C4-2B (cell line): ENCODE measurements at regions not wholly inside any gene's neighbourhood (a gene's known extent, or its start where the extent isn't known, plus 50 kb on each side); places are given as distances from the start of the nearest gene placed in this dataset.

Experiments
- ZFX ChIP-seq: fragments of 450-650 bp; IDR thresholded peaks from 2 replicates; pipeline ENCODE4 v1.6.1; 2017
- TF ChIP-seq, protein P1 (sequence below): fragments of 450-650 bp; conservative IDR thresholded peaks from 2 replicates; pipeline ENCODE4 v1.5.1; 2017; ENCODE audit warnings: mild to moderate bottlenecking

DNA sequence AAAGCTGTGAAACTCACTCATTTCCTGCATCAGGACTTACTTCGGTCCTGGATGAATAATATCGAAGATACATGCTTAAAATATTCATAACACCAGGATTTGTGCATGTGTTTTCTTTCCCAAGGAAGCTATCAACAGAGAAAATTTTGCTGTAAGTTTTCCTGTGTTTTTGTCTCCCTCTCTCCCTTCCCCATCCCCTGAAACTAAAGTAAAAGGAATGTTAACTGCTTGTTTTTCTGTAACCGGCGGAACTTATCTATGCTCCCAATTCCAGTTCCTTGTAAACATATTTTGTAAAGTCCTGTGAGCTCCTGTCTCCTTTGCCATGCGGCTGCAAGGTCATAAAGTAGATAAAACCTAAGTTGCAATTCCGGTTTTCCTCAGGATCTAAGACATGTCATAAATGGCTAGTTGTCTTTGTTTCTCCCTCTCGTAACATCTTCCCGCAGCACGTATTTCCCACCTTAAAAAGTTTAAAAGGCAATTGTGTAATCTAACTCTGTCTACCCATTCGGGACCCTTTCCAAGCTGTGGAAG is 79.0 kb upstream of the POM121L12 start:
- TF ChIP-seq, protein P1, sequence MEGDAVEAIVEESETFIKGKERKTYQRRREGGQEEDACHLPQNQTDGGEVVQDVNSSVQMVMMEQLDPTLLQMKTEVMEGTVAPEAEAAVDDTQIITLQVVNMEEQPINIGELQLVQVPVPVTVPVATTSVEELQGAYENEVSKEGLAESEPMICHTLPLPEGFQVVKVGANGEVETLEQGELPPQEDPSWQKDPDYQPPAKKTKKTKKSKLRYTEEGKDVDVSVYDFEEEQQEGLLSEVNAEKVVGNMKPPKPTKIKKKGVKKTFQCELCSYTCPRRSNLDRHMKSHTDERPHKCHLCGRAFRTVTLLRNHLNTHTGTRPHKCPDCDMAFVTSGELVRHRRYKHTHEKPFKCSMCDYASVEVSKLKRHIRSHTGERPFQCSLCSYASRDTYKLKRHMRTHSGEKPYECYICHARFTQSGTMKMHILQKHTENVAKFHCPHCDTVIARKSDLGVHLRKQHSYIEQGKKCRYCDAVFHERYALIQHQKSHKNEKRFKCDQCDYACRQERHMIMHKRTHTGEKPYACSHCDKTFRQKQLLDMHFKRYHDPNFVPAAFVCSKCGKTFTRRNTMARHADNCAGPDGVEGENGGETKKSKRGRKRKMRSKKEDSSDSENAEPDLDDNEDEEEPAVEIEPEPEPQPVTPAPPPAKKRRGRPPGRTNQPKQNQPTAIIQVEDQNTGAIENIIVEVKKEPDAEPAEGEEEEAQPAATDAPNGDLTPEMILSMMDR = no peak
- no peak for TF ChIP-seq ZFX
